NCI-H2171 treated with DMSO at 0.1 percent for 48 hours (cell line): ENCODE measurements at regions not wholly inside any gene's neighbourhood (a gene's known extent, or its start where the extent isn't known, plus 50 kb on each side); places are given as distances from the start of the nearest gene placed in this dataset.

ENCODE experiments used
- DNase-seq: peaks from one replicate; lab custom pipeline; 2025; lab: John Stamatoyannopoulos, UW

DNA sequence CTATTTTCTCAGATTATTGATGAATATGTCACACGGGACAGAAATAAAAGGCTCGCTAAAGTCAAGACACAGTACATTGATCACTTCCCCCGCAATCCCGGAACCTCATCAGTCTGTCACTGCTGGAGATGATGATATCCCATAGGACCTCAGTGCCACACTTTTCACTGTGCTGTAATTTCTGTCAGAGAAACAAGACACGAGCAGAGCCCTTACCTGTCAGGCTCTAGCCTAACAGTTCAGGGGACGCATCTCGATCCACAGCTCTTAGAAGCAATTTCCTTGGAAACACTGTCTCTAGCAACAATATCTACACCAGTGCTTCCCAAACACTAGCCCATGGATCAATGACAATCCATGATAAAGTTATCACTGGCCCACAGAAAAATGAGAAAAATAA lies 140.0 kb downstream of the GRIN2B start:
- no peak for DNase-seq

DNA sequence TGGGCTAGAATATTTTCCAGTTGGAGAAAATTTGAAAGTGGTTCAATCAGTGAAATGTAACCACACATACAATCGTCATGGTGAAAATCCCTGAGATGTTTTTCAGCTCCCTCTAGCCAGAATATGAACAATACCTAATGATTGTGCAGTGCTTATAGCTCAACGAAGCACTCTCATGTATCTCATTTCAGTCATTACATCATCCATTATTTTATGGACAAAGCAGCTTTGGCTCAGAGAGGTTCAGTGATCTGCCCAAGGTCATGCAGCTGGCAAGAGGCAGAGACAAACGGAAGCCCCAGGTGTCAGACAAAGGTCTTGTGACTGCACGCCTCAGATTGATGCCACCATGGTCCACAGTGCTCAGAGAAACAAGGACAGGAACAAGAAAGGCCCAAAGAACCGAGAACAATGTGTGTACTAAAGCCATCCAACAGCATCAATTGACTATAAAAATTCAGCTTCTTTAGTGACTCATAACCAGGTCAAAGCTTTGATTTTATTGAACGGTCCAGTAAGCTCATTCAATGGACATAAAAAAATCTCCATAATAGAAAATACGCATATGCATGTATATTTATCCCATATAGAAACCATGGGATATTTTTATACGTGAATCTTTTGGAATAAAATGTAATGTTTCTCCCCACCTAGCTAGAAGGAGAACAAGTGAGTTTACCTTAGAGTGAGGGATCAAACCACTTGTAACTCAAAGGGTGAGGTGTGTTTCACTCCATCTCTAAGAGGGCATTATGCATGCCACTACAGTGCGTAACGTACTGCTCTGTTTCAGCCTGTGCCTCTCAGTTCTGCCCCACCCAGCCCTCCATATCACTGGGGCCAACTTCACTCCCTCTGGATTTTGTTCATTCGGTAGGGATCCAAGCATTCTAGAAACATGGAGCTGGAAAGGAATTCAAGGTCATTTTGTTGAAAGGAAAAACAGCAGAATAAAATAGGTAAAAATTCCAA lies 141.8 kb downstream of the GRIN2B start:
- no peak for DNase-seq

DNA sequence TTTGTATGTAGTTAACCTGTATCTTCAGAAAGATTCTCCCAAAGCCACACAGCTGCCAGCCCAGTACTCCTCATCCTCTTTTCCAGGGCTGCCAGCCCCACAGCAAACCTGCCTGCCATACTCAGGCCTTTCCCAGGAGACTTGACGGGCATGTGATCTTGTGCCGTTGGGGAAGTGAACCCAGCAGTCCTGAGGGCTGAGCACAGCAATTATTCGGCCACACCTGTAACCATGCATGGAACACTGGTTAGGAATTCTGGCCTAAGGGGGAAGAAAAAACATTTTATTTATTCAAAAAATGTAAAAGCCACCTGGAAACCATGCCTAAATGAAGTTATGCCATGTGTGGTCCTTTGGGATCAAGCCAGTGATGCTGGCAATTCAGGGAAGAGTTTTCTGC lies 145.3 kb downstream of the GRIN2B start:
- no peak for DNase-seq

DNA sequence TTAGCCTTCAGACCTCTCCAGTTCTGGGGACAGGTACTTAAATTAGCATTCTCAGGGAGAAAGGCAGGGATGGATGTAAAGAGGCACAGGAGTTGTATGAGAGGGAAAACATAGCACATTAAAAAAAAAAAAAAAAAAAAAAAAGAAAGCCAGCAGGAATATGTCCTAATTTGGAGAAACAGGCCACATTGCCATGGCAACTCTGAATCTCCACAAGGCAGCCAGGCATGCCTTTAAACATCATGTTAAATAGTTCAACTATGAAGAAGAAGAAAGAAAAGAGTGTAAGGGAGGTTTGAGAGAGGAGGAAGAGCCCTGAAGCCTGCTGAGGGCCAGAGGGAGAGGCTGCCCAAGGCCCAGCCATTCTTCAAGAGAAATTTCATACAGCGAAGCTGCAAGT lies 145.8 kb downstream of the GRIN2B start:
- no peak for DNase-seq

DNA sequence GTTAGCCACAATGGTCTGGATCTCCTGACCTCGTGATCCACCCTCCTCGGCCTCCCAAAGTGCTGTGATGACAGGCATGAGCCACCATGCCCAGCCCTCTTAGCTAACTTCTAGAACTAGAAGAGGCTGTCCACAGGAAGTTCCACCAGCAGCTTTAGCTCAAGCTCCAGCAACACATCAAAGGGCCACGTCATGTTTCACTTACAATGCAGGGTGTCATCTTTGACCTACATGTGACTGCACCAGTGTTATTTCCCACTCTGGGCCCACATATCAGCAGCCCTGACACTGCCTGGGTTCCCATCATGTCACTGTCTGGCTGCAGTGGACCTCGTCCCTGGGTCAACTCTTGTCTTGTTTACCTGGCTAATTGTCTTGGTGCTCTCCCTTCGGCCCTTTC lies 147.2 kb downstream of the GRIN2B start:
- no peak for DNase-seq

DNA sequence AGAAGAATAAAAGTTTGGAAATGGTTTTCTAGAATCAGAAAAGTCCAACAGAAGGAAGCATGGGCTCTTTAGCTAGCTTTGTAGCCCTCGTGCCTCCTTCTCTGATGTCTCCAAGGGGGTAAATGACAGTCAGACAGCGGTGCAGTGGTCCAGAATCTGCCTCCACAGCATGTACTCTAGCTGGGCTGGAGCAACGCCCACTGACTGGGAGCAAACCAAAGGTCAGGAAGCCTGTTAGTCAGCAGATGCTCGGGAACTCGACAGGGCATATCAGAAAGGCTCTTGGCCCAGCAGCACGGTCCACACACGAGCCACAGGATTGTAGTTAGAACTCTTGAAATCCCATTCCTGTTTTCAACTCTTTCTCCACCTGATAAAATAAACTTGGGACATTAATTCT lies 164.3 kb downstream of the GRIN2B start:
- no peak for DNase-seq

DNA sequence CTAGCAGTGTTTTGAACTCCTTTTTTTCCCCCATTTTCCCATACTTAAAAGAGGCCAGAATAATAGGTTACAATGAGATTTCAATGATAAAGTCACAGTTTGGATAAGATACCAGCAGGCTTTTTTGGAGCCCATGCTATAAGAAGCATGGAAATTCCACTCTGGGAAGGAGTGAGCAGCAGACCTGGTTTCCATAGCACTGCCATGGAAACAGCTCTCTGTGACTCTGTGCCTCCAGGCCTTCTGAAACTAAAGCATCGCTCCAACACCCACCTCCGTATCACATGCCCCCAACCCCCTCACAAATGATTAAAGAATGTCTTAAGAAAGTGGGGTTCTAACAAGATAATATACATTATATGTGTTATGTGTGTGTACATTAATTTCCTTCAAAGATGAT lies 165.0 kb downstream of the GRIN2B start:
- no peak for DNase-seq

DNA sequence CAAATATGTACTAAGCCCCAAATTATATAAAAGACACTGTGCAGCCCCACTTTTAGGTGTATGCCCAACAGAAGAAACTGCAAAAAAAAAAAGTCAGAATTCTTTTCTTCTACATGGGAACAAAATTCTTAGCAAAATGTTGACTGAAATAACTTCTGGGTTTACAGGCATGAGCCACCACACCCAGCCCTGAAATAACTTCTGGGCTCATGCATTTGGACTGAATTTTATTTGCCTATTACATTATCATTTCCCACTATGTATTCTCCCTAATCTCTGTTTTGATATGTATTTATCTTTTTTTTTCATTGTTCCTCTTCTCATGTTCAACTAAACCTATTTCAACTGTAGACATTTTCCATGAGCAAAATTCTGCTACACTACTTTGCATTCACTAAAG lies 169.2 kb downstream of the GRIN2B start:
- no peak for DNase-seq

DNA sequence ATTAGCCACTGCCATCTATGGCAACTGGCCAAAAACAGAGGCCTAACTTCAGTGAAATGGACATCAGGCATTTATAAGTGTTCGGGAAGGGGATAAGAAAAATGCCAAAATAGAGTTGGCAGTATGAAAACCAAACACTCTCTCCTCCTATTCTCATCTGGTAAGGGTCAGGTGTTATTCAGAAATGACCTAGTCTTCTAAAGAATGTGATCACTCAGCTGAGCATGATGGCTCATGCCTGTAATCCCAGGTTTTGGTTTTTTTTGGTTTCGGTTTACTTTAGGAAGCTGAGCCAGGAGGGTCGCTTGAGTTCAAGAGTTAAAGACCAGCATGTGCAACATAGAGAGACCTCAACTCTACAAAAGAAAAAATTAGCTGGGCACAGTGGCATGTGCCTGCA lies 170.3 kb downstream of the GRIN2B start:
- no peak for DNase-seq

DNA sequence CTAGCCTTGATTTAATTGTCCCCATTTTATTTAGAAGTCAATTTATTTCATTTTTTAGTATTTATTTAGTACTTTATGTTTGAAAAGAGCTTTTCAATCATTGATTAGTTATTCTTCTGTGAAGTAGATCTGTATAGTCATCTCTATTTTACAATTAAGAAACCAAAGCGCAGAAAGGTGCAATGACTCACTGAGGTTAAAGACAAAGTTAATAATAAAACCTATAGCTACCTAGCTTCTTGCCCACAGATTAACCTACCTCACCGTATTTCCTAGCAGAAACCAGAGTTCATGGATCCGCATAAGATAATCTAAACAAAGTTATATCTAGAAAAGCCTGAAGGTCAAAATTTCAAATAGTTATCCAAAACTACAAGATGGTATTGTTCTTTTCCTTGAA lies 176.4 kb downstream of the GRIN2B start:
- no peak for DNase-seq

DNA sequence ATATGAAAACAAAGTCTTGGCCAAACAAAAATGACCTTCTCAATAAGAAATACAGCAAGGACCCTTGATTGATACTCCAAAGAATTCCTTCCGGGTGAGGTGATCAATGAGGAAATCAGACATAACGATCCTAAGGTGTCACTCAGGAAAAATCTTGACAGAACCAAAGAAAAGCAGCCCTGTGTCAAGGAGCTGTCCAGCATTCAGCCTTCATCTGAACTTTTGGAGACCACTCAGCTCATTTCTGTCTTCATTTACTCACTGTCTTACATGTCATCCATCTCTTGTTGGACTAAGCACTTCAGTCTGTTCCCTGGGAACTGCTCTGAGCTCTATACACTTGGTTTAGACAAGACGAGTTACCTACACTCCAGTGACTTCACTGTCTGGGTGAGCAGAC lies 179.9 kb downstream of the GRIN2B start:
- no peak for DNase-seq

DNA sequence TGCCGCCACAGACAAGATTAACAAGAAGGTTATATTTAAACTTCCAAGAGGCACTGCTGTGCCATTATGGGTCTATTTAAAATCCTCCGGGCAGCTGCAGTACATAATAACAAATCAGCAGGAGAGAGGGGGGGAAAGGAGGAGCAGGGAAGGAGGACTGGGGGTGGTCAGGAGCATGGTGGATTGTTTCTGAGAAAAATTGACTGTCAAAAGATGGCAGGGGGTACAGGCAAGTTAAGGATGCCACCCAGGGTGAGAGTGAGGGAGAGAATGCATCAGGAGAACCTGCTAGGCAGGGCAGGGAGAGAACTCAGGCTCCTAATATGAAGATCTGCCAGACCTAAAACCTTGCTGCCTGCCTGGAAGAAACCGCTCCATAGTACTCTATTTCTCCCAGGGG lies 181.8 kb downstream of the GRIN2B start:
- no peak for DNase-seq

DNA sequence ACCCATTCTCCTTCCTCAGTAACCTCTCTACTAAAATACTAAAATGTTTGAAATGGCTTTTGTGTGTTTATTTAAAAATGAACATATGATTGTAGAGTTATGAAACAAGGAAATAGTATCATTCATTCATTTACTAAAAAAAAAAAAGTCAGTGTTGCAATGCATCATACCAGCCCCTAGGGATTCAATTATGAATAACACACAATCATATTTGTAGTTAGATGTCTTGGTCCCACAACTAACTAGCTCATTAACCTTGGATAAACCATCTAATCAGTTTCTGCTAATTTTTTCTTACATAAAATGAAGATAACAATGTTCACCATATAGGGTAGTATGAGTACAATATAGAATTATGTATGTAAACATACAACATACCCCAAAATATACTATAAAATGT lies 183.2 kb downstream of the GRIN2B start:
- no peak for DNase-seq

DNA sequence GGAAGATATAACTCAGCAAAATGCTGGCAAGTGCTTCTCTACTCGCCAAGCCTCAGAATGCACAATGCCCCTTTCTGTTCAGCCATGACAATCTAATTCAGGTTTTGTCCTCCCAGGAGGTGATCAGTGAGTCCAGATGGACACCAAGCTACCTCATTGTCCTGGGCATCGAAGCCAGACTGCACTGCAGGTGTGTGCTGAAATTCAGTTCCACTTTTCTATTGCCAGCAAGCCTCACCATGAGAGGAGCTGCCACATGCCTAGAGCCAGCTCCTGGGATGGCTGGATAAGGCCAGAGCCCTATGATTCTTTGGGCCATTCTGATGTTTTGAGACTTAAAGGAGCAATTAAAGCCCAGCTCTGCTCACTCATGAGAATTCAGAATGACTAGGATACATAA lies 186.7 kb downstream of the GRIN2B start:
- no peak for DNase-seq

DNA sequence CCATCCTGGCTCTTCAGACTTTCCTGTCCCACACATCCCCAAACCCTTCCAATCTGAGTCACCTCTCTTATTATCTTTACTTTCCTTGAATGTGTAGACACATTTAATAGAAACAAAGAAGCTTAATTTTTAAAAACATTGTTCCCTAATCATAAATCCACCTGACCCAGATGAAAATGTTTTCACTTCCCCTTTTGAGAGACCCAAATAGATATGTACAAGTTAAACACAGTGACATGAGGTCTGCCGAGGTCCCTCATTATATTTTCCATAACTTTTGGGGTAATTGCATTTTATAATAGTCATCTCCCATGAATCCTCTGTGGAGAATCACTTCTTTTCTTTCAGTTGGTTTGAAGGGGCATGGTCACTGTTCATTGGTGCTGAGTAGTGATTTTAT lies 191.1 kb downstream of the GRIN2B start:
- DNase-seq: no peak

DNA sequence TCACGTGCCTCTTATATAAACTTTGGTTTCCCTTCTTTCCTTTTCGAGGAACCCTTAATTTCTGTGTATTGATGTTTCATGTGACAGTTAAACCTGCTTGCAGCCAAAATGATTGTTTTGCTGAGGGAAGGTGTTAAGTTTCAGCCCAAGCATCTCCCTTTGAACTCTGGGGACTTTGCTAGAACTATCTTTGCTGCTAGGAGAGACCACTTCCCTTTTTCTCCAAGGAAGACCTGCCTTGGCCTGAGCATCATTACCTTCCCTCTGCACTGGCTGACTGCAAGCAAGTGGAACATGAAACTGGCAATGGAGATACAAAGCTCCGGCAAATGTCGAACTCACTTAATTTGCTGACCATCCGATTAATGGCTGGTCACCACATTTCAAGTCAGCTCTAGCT lies 192.8 kb downstream of the GRIN2B start:
- no peak for DNase-seq

DNA sequence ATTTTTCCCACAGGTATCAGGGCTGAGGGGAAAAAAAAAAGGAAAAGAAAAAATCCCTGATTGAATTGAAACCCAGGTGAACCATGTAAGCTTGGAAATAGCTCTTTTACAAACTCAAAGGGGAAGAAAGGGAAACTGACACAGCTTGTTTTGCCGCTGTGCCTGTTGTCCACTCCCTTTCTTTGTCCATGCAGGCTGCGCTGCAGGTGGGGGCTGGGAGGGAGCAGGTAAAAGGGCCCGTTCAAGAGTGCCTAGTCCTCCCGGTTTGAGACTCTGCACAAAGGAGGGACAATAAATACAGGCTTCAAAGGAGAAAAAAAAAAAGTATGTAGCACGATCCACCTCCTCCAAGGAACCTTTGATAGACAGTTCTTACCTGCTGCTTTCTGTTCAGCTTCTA lies 194.8 kb downstream of the GRIN2B start:
- DNase-seq: no peak

DNA sequence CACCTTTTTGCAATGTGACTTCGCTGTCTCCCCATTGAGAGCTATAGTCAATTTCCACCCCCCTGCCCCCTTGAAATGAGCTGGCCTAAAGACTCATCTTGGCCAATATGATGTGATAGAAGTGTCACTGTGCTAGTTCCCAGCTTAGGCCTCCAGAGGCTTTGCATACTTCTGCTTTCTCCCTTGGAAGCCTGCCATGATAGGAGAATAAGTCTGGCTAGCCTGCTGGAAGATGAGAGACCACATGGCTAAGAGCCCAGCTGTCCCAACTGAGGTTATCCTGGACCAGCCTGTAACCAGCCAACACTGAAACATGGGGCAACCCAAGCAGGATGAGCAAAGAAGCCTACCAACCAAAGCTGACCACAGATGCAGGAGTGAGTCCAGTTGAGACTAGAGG lies 196.9 kb downstream of the GRIN2B start:
- no peak for DNase-seq

DNA sequence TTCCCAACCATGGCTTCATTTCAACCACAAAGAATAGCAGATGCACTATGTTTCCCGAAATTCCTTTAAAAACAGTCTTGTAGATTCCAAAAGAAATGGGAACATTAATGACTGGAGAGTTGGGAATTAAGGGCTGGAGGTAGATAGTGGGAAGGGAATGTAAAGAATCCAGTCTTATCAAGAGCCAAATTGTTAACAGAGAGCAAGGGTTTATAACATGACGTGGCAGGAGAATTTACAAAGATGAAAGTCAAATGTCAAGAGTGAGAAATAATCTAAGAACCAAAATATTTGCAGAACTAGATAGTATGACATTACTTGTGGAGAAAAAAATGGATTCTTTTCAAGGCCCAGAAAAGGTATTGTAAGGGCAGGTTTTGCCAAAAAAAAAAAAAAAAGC lies 200.9 kb downstream of the GRIN2B start:
- no peak for DNase-seq

DNA sequence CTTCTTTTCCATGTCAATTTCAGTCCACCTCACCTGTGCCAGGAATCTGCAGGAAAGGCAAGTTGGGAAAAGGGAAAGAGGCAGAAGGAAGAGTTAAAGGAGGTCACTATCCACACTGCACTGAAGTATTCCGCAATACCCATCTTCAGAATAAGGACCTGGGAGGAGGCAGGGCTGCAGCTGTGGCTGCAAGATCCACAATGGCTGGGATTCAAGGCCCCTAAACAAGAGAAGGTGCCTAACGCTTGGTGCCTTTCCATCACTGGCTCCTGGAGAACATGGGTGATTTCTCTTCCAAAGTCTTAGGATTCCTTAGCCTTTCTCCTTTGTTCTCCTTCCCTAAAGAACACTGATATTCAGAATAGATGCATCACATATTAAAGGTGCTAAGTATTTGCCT lies 204.0 kb downstream of the GRIN2B start:
- DNase-seq: no peak

DNA sequence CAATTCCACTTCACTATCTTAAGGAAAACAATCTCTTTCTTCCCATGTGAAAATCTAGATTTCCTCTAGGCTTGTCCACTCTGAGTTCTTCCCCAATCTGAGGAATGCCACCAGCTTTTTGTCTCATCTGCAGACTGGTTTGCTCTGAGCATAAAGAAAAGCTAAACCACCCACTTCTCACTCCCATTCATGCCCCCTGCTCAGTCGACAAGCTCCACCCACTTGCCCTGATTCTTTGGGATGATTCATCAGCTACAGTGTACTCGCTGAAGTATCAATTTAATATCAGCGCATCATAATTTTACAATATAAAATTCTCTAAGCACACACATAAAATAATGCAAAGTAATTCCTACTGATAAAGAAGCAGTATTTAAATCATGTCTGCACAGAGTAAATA lies 209.1 kb downstream of the GRIN2B start:
- no peak for DNase-seq

DNA sequence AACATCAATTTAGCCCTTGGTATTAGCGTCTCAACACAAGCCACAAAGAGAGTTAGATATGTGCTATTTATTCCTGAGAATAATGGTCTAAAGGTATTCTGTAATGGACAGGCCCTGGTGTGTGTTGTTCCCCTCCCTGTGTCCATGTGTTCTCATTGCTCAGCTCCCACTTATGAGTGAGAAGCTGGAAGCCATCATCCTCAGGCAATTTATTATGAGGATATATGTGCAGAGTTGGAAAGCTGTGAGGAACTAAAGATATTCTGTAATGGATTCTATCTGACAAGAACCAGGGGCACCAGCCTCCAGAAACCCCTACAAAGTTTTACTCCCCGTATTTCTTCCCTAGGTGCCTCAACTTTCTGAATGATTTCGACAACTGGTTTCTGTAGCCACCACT lies 210.8 kb downstream of the GRIN2B start:
- no peak for DNase-seq

DNA sequence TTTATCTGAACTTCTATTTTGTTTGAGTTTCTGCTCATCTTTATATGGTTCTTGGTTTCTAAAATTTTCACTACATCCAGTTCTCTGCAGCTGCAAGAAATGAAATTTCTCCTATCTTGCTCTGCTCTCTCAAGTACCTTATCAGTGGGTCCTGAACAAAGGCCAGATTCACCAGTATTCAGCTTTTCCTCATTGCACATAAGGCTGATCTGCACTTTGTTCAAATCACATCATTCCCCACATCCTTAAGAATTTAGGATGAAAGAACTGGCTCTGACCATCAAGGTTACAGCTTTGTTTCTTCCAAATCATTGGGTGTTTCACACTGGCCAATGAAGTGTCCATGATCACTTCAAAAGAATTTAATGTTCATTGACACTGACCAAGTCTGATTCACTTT lies 211.4 kb downstream of the GRIN2B start:
- no peak for DNase-seq

DNA sequence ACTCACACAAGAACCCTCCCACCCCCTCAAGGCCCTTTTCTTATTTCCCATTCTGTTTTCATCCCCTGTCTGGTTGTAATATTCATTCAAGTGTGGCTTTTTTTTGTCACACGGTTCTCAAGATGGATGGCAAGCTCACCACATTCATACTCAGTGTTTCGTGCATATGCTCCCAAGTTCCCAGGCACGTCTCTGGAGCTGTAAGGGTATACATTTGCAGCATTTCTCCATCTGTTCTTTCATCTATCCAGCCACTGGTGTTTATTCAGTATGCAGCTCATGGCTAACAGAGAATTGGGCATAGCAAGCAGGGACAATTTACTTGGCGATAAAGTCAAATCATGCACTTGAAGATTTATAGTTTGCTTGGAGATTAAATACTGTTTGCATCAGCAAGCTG lies 212.1 kb downstream of the GRIN2B start:
- DNase-seq: no peak
